Lower lobe of right lung (tissue), 2 donors: ENCODE measurements at regions not wholly inside any gene's neighbourhood (a gene's known extent, or its start where the extent isn't known, plus 50 kb on each side); places are given as distances from the start of the nearest gene placed in this dataset.

Experiments used
- ATAC-seq, 2 donors: fragments of 200-7000 bp; cut with Tn5 transposase; one replicate each; pipeline ENCODE4 v1.9.1; 2020 to 2022; ENCODE audit warnings: mild to moderate bottlenecking in 2 of 2, moderate library complexity in 2 of 2
- DNase-seq: peaks from one replicate; pipeline ENCODE4 v3.0.0-alpha.2; 2020
- H3K27ac ChIP-seq: fragments of 200-600 bp; one replicate; pipeline ENCODE4 v1.8.0; 2022
- H3K27me3 ChIP-seq: fragments of 200-600 bp; one replicate; pipeline ENCODE4 v1.8.0; 2022; ENCODE audit warnings: low read depth
- H3K36me3 ChIP-seq: fragments of 200-600 bp; one replicate; pipeline ENCODE4 v1.8.0; 2022; ENCODE audit warnings: mild to moderate bottlenecking
- H3K4me1 ChIP-seq: fragments of 200-600 bp; one replicate; pipeline ENCODE4 v1.8.0; 2022
- H3K4me3 ChIP-seq: fragments of 200-600 bp; one replicate; pipeline ENCODE4 v1.8.0; 2022; ENCODE audit warnings: mild to moderate bottlenecking
- H3K9me3 ChIP-seq: fragments of 200-600 bp; one replicate; pipeline ENCODE4 v1.8.0; 2022
- CTCF ChIP-seq: fragments of 200-600 bp; IDR thresholded peaks from one replicate; pipeline ENCODE4 v1.8.0; 2022; ENCODE audit warnings: antibody characterized with exemption, mild to moderate bottlenecking
- intact Hi-C: fragments of 100-400 bp; cut with DNase I; formaldehyde crosslinking; loops from one replicate; pipeline ENCODE4 v1.11.0; 2022
- donor health status: DM: no; HTN: yes; CAD: no; lungs with severe emphysema.

GRCh38 chr1:55339681-55340080, 124.5 kb upstream of the USP24 start:
- Histone ChIP-seq H3K27me3 (no peaks in the 10 kb centered on the region), H3K27ac (no peak overlapping the region), H3K4me3 (no peak overlapping the region), H3K36me3 (no peaks in the 10 kb centered on the region), H3K4me1 (no peaks in the 10 kb centered on the region), H3K9me3 (peaks cover 6% of the 10 kb centered on the region)
- DNase-seq (no peak), ATAC-seq (no peak)
- no peak for TF ChIP-seq CTCF
- intact Hi-C loops = no loop called here

GRCh38 chr1:55338448-55338820, 123.3 kb upstream of the USP24 start:
- H3K9me3 ChIP-seq = peaks cover 6% of the 10 kb centered on the region
- H3K4me3 ChIP-seq = no peak overlapping the region
- intact Hi-C loops = no loop called here
- no peaks in the 10 kb centered on the region for H3K4me1 ChIP-seq
- ATAC-seq (no peak), DNase-seq (no peak)
- H3K27ac ChIP-seq = no peak overlapping the region
- H3K36me3 ChIP-seq = no peaks in the 10 kb centered on the region
- H3K27me3 ChIP-seq = no peaks in the 10 kb centered on the region
- TF ChIP-seq CTCF = no peak

GRCh38 chr1:55337801-55338447, 122.8 kb upstream of the USP24 start:
- intact Hi-C loops = no loop called here
- H3K4me3 ChIP-seq = no peak overlapping the region
- H3K4me1 ChIP-seq = no peaks in the 10 kb centered on the region
- TF ChIP-seq CTCF = peak; percentile 38
- H3K36me3 ChIP-seq = no peaks in the 10 kb centered on the region
- H3K27me3 ChIP-seq = no peaks in the 10 kb centered on the region
- no peak overlapping the region for H3K27ac ChIP-seq
- DNase-seq = no peak
- H3K9me3 ChIP-seq = peaks cover 6% of the 10 kb centered on the region
- ATAC-seq = peak; percentile 36 to 57

- no peak for TF ChIP-seq CTCF
- Histone ChIP-seq H3K4me3 (no peak overlapping the region), H3K27me3 (no peaks in the 10 kb centered on the region), H3K4me1 (no peaks in the 10 kb centered on the region), H3K36me3 (no peaks in the 10 kb centered on the region), H3K27ac (no peak overlapping the region), H3K9me3 (peaks cover 3% of the 10 kb centered on the region)
- ATAC-seq (no peak), DNase-seq (no peak)
- intact Hi-C loops = no loop called here
Observed at GRCh38 chr1:55334797-55335196, 119.6 kb upstream of the USP24 start.

GRCh38 chr1:55334160-55334559, 119.0 kb upstream of the USP24 start:
- no peaks in the 10 kb centered on the region for H3K27me3 ChIP-seq
- H3K36me3 ChIP-seq = no peaks in the 10 kb centered on the region
- H3K27ac ChIP-seq = no peak overlapping the region
- ATAC-seq = no peak
- no peak for DNase-seq
- no peak for TF ChIP-seq CTCF
- no peaks in the 10 kb centered on the region for H3K9me3 ChIP-seq
- H3K4me1 ChIP-seq = no peaks in the 10 kb centered on the region
- no peak overlapping the region for H3K4me3 ChIP-seq
- intact Hi-C loops = no loop called here
